ENCODE measurements at regions not wholly inside any gene's neighbourhood (a gene's known extent, or its start where the extent isn't known, plus 50 kb on each side); places are given as distances from the start of the nearest gene placed in this dataset.

- TF ChIP-seq FOSL1 (tag; conservative IDR thresholded peaks at IDR 0.05) (peak; percentile 57), REST (IDR thresholded peaks at IDR 0.05; ENCODE audit: borderline replicate concordance) (peak; percentile 41; the same call in 1 of the 2 replicates), REST (CRISPR knock-in tag; IDR thresholded peaks at IDR 0.05; ENCODE audit: low read depth) (no peak), ESRRA (IDR thresholded peaks at IDR 0.05; ENCODE audit: borderline replicate concordance, low read depth) (0 out of 2 replicates have a peak, but pooled peaks have one; percentile 13), EGR1 (conservative IDR thresholded peaks at IDR 0.05) (peak; percentile 66), JUN (IDR thresholded peaks at IDR 0.05; ENCODE audit: borderline replicate concordance, low read depth, low read length) (peak; percentile 65; the same call in 1 of the 2 replicates), JUN (CRISPR knock-in tag; IDR thresholded peaks at IDR 0.05; ENCODE audit: borderline replicate concordance) (no peak), HNRNPK (IDR thresholded peaks at IDR 0.05; ENCODE audit: low read depth, low read length, poor library complexity, severe bottlenecking) (no peak), TOE1 (IDR thresholded peaks at IDR 0.05; ENCODE audit: borderline replicate concordance) (no peak), TOE1 (CRISPR knock-in tag; IDR thresholded peaks at IDR 0.05; ENCODE audit: borderline replicate concordance, low read depth) (no peak), ZBTB8A (IDR thresholded peaks at IDR 0.05; ENCODE audit: partially characterized antibody) (no peak), CEBPG (CRISPR knock-in tag; IDR thresholded peaks at IDR 0.05) (no peak; the same call in 1 of the 2 replicates), CEBPG (tag; conservative IDR thresholded peaks at IDR 0.05 in 1 of 2, IDR thresholded peaks at IDR 0.05 in 1 of 2) (peak in 1 of 2 experiments; percentile 42; a peak in 1 of 4 replicates), PBX2 (CRISPR knock-in tag; IDR thresholded peaks at IDR 0.05; ENCODE audit: low read depth) (no peak), PBX2 (tag; conservative IDR thresholded peaks at IDR 0.05; ENCODE audit: low read depth) (0 out of 2 replicates have a peak, but pooled peaks have one; percentile 11), PHF8 (IDR thresholded peaks at IDR 0.05; ENCODE audit: borderline replicate concordance, low read length) (no peak), PHB2 (IDR thresholded peaks at IDR 0.05; ENCODE audit: low read depth) (no peak), NR2C2 (CRISPR knock-in tag; IDR thresholded peaks at IDR 0.05) (0 out of 2 replicates have a peak, but pooled peaks have one; percentile 38), NR2C2 (tag; IDR thresholded peaks at IDR 0.05) (peak; percentile 66)
These were observed 119.5 kb upstream of the SGK1 start (continued) for GRCh38 chr6:134437376-134437775.
